ENCODE measurements at regions not wholly inside any gene's neighbourhood (a gene's known extent, or its start where the extent isn't known, plus 50 kb on each side); places are given as distances from the start of the nearest gene placed in this dataset.
"Not testable (repeated sequence)": the region's sequence is repeated elsewhere in the genome, so short reads cannot be mapped to it uniquely, and the experiment has no call there.

GRCh38 chr2:181737302-181737701, 57.0 kb upstream of the NEUROD1 start:
- ATAC-seq, result not testable (repeated sequence)

GRCh38 chr2:181738074-181738473, 57.8 kb upstream of the NEUROD1 start:
- H3K36me3 ChIP-seq, result no peaks in the 10 kb centered on the region
- no peak overlapping the region for H3K4me3 ChIP-seq
- no peaks in the 10 kb centered on the region for H3K27me3 ChIP-seq
- peaks cover 0 to 4% of the 10 kb centered on the region in 2 donors for H3K4me1 ChIP-seq
- ATAC-seq (no peak), DNase-seq (no peak)
- no peak for TF ChIP-seq CTCF (IDR thresholded peaks at IDR 0.05)
- no peaks in the 10 kb centered on the region for H3K9me3 ChIP-seq
- intact Hi-C loops (cut with DNase I), result no loop called here
- H3K27ac ChIP-seq, result no peak overlapping the region

More at GRCh38 chr2:181737302-181737701, 57.0 kb upstream of the NEUROD1 start:
- H3K27ac ChIP-seq; intact Hi-C loops (cut with DNase I); H3K27me3 ChIP-seq; H3K4me3 ChIP-seq; H3K9me3 ChIP-seq; DNase-seq; H3K36me3 ChIP-seq; H3K4me1 ChIP-seq: not testable (repeated sequence)

- no peak overlapping the region for H3K27ac ChIP-seq
- H3K9me3 ChIP-seq, result no peaks in the 10 kb centered on the region
- H3K4me3 ChIP-seq, result no peak overlapping the region
- H3K4me1 ChIP-seq, result peaks cover 0 to 6% of the 10 kb centered on the region in 2 donors
- intact Hi-C loops (cut with DNase I), result no loop called here
- DNase-seq, result no peak
- no peak for TF ChIP-seq CTCF (IDR thresholded peaks at IDR 0.05)
- no peaks in the 10 kb centered on the region for H3K27me3 ChIP-seq
- no peaks in the 10 kb centered on the region for H3K36me3 ChIP-seq
- no peak for ATAC-seq
Observed at GRCh38 chr2:181738563-181738962, 58.2 kb upstream of the NEUROD1 start.

GRCh38 chr2:181741756-181742155, 61.4 kb upstream of the NEUROD1 start:
- DNase-seq (no peak), ATAC-seq (no peak)
- H3K36me3 ChIP-seq, result no peaks in the 10 kb centered on the region
- H3K4me3 ChIP-seq, result no peak overlapping the region
- H3K27me3 ChIP-seq, result no peaks in the 10 kb centered on the region
- no peaks in the 10 kb centered on the region for H3K9me3 ChIP-seq
- no peak for TF ChIP-seq CTCF (IDR thresholded peaks at IDR 0.05)
- no peak overlapping the region for H3K27ac ChIP-seq
- H3K4me1 ChIP-seq, result peaks cover 0 to 6% of the 10 kb centered on the region in 2 donors
- intact Hi-C loops (cut with DNase I), result loop anchor here in 1 of 2 donors (5.0 to 10.0 kb wide), 2 partner anchors 173 to 336 kb away; no protein-coding TSS in a partner anchor

- H3K4me3 ChIP-seq, result no peak overlapping the region
- H3K27me3 ChIP-seq, result no peaks in the 10 kb centered on the region
- H3K4me1 ChIP-seq, result peaks cover 0 to 6% of the 10 kb centered on the region in 2 donors
- no peaks in the 10 kb centered on the region for H3K9me3 ChIP-seq
- ATAC-seq, result no peak
- DNase-seq, result no peak
- no peak overlapping the region for H3K27ac ChIP-seq
- H3K36me3 ChIP-seq, result no peaks in the 10 kb centered on the region
- intact Hi-C loops (cut with DNase I), result loop anchor here in 1 of 2 donors (5.0 to 10.0 kb wide), 2 partner anchors 172 to 335 kb away; no protein-coding TSS in a partner anchor
- TF ChIP-seq CTCF (IDR thresholded peaks at IDR 0.05), result no peak
Observed at GRCh38 chr2:181742361-181742760, 62.0 kb upstream of the NEUROD1 start.
